ENCODE measurements at regions not wholly inside any gene's neighbourhood (a gene's known extent, or its start where the extent isn't known, plus 50 kb on each side); places are given as distances from the start of the nearest gene placed in this dataset.
"Not testable (repeated sequence)": the region's sequence is repeated elsewhere in the genome, so short reads cannot be mapped to it uniquely, and the experiment has no call there.

DNA sequence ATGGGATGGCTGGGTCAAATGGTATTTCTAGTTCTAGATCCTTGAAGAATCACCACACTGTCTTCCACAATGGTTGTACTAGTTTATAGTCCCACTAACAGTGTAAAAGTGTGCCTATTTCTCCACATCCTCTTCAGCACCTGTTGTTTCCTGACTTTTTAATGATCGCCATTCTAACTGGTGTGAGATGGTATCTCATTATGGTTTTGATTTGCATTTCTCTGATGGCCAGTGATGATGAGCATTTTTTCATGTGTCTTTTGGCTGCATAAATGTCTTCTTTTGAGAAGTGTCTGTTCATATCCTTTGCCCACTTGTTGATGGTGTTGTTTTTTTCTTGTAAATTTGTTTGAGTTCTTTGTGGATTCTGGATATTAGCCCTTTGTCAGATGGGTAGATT lies 121.0 kb upstream of the TUT7 start:
- TF ChIP-seq POLR2A (IDR thresholded peaks at IDR 0.05; ENCODE audit: low read depth); EP300 (IDR thresholded peaks at IDR 0.05); POLR2AphosphoS5 (IDR thresholded peaks at IDR 0.05): not testable (repeated sequence)
- TF ChIP-seq, protein P1, sequence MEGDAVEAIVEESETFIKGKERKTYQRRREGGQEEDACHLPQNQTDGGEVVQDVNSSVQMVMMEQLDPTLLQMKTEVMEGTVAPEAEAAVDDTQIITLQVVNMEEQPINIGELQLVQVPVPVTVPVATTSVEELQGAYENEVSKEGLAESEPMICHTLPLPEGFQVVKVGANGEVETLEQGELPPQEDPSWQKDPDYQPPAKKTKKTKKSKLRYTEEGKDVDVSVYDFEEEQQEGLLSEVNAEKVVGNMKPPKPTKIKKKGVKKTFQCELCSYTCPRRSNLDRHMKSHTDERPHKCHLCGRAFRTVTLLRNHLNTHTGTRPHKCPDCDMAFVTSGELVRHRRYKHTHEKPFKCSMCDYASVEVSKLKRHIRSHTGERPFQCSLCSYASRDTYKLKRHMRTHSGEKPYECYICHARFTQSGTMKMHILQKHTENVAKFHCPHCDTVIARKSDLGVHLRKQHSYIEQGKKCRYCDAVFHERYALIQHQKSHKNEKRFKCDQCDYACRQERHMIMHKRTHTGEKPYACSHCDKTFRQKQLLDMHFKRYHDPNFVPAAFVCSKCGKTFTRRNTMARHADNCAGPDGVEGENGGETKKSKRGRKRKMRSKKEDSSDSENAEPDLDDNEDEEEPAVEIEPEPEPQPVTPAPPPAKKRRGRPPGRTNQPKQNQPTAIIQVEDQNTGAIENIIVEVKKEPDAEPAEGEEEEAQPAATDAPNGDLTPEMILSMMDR (IDR thresholded peaks at IDR 0.05) = not testable (repeated sequence)

All from esophagus muscularis mucosa (tissue), 4 donors.